Immature natural killer cell (primary cell): ENCODE measurements at regions not wholly inside any gene's neighbourhood (a gene's known extent, or its start where the extent isn't known, plus 50 kb on each side); places are given as distances from the start of the nearest gene placed in this dataset.
"Not testable (repeated sequence)": the region's sequence is repeated elsewhere in the genome, so short reads cannot be mapped to it uniquely, and the experiment has no call there.

Source experiments
- DNase-seq, 3 donors: peaks; one replicate each; pipeline ENCODE4 v3.0.0; 2022; ENCODE audit warnings: mixed read lengths in 1 of 3
- H3K27ac Mint-ChIP-seq, 6 donors: one replicate each; pipeline ENCODE4 v1.8.0; 2020; ENCODE audit warnings: mixed read lengths in 6 of 6, mild to moderate bottlenecking in 5 of 6, inconsistent platforms in 4 of 6, moderate library complexity in 3 of 6
- H3K27me3 Mint-ChIP-seq, 3 donors: one replicate each; pipeline ENCODE4 v1.8.0; 2020 to 2021; ENCODE audit warnings: low read depth in 3 of 3, mild to moderate bottlenecking in 3 of 3, mixed read lengths in 3 of 3, moderate library complexity in 3 of 3, inconsistent platforms in 1 of 3
- H3K36me3 Mint-ChIP-seq, 3 donors: one replicate each; pipeline ENCODE4 v1.8.0; 2020; ENCODE audit warnings: mixed read lengths in 3 of 3, inconsistent platforms in 2 of 3, mild to moderate bottlenecking in 2 of 3
- H3K4me1 Mint-ChIP-seq, 2 donors: one replicate each; pipeline ENCODE4 v1.8.0; 2020; ENCODE audit warnings: inconsistent platforms in 2 of 2, mild to moderate bottlenecking in 2 of 2, mixed read lengths in 2 of 2, moderate library complexity in 1 of 2
- H3K4me3 Mint-ChIP-seq, 5 donors: one replicate each; pipeline ENCODE4 v1.8.0; 2020; ENCODE audit warnings: mild to moderate bottlenecking in 5 of 5, mixed read lengths in 5 of 5, inconsistent platforms in 3 of 5, moderate library complexity in 3 of 5
- H3K9me3 Mint-ChIP-seq, 6 donors: one replicate each; pipeline ENCODE4 v1.8.0; 2020; ENCODE audit warnings: mild to moderate bottlenecking in 6 of 6, mixed read lengths in 6 of 6, inconsistent platforms in 4 of 6, moderate library complexity in 3 of 6

DNA sequence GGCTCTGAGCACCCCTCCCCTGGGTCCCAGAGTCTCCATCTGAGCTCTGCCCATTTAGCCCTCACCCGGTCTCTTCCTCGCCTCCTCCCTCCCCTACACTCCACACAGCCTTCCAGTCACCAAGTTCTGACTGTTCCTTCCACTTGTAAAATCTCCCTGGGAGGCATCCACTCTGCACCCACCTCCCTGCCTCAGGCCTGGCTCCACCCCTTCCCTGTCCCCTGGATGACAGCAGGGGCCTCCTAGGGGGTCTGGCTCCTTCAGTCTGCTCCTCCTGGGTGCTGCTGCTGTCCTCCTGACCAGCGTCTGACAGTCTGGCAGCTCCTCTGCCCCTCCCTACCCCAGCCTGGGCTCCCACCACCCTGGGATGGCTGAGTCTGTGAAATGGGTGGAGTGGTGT, 77.7 kb upstream of the GOLGA6L4 start:
- H3K4me1 Mint-ChIP-seq, H3K27ac Mint-ChIP-seq, H3K4me3 Mint-ChIP-seq, H3K27me3 Mint-ChIP-seq, H3K9me3 Mint-ChIP-seq, DNase-seq, H3K36me3 Mint-ChIP-seq: not testable (repeated sequence)

DNA sequence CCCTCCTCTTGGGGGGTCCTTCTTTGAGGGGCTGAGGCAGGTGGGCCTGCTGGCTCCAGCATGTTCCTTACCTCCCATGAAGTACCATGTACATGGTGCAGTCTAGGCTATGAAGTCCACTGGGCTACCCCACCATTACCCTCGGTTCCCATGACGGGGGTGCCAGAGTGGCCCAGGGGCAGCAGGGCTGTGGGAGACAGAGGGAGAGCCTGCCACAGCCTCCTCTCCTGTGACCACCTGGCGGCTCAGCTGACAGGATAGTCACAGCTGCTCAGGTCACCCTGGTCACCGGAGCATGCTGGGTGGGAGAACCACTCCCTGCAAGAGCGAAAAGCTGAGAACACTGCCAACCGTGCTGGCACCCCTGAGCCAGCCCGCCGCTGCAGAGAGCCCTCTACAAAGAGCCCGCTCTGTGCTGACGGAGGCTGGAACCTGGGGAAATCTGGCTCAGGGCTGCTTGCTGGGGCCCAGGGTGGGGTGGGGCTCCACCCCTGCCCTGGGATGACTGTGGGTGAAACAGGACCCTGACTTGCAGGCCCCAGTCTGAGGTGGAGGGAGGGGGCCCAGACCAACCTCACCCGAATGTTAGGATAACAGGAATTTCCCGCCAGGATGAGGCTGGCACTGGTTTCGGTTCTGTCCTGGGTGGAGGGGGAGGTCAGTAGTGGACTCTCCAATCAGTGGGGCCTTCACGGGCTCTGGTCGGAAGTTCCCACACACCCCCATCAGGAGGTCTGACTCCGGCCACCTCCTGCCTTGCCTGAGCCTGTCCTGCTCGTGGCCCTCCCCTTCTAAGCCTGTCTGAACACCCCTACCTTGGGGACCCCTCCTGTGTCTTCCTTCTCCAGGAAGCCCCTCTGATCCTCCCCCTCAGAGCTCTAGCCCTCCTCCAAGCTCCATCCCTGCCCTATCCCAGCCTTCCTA, 76.0 kb upstream of the GOLGA6L4 start:
- not testable (repeated sequence) for H3K36me3 Mint-ChIP-seq, H3K27me3 Mint-ChIP-seq, H3K9me3 Mint-ChIP-seq, H3K4me1 Mint-ChIP-seq, H3K27ac Mint-ChIP-seq, DNase-seq, H3K4me3 Mint-ChIP-seq

- DNase-seq, H3K27ac Mint-ChIP-seq: not testable (repeated sequence)
These were observed 70.9 kb upstream of the GOLGA6L4 start for GRCh38 chr15:84164423-84165292.

GRCh38 chr15:84170029-84170428, 65.5 kb upstream of the GOLGA6L4 start:
- not testable (repeated sequence) for H3K27ac Mint-ChIP-seq, H3K36me3 Mint-ChIP-seq, DNase-seq, H3K4me1 Mint-ChIP-seq, H3K4me3 Mint-ChIP-seq, H3K27me3 Mint-ChIP-seq, H3K9me3 Mint-ChIP-seq

More at GRCh38 chr15:84164423-84165292, 70.9 kb upstream of the GOLGA6L4 start:
- H3K36me3 Mint-ChIP-seq, H3K4me3 Mint-ChIP-seq, H3K4me1 Mint-ChIP-seq, H3K27me3 Mint-ChIP-seq, H3K9me3 Mint-ChIP-seq: not testable (repeated sequence)

GRCh38 chr15:84173231-84173610, 62.4 kb upstream of the GOLGA6L4 start:
- not testable (repeated sequence) for DNase-seq, H3K4me1 Mint-ChIP-seq, H3K27me3 Mint-ChIP-seq, H3K4me3 Mint-ChIP-seq, H3K27ac Mint-ChIP-seq, H3K36me3 Mint-ChIP-seq, H3K9me3 Mint-ChIP-seq
